ENCODE measurements at regions not wholly inside any gene's neighbourhood (a gene's known extent, or its start where the extent isn't known, plus 50 kb on each side); places are given as distances from the start of the nearest gene placed in this dataset.

DNA sequence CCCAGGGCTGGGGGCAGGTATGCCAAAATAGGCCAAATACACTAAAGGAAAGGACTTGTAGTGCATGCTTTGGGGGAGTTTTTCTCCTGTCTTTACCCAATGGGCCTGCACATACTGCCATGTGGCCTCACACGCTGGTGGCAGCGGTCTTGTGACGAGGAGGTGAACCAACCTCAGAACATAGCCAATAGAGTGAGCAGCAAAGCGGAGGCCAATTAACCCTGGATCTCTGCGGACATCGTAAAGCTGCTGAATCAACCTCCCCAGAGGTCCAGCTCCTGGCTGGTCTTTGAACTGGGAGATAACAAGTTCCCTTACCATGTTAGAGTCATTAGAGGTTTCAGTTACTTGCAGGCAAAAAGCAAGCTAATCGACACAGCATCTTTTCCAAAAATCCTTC lies 280.1 kb downstream of the PREX1 start:
- Histone ChIP-seq H3K27ac (no peak overlapping the region), H3K4me1 (no peaks in the 10 kb centered on the region), H3K4me3 (no peak overlapping the region), H3K36me3 (no peaks in the 10 kb centered on the region), H3K9me3 (no peaks in the 10 kb centered on the region), H3K27me3 (peaks cover 0 to 28% (median 9%) of the 10 kb centered on the region in 9 donors)
- DNase-seq (no peak), ATAC-seq (no peak)
- TF ChIP-seq, protein P1, sequence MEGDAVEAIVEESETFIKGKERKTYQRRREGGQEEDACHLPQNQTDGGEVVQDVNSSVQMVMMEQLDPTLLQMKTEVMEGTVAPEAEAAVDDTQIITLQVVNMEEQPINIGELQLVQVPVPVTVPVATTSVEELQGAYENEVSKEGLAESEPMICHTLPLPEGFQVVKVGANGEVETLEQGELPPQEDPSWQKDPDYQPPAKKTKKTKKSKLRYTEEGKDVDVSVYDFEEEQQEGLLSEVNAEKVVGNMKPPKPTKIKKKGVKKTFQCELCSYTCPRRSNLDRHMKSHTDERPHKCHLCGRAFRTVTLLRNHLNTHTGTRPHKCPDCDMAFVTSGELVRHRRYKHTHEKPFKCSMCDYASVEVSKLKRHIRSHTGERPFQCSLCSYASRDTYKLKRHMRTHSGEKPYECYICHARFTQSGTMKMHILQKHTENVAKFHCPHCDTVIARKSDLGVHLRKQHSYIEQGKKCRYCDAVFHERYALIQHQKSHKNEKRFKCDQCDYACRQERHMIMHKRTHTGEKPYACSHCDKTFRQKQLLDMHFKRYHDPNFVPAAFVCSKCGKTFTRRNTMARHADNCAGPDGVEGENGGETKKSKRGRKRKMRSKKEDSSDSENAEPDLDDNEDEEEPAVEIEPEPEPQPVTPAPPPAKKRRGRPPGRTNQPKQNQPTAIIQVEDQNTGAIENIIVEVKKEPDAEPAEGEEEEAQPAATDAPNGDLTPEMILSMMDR (IDR thresholded peaks at IDR 0.05) = no peak
- TF ChIP-seq POLR2A (IDR thresholded peaks at IDR 0.05) = no peak
- intact Hi-C loops (cut with DNase I) = no loop called here
- 86 to 95% (median 90%) methylated on average over 7 of the region's 7 CpGs for WGBS, 4 donors

DNA sequence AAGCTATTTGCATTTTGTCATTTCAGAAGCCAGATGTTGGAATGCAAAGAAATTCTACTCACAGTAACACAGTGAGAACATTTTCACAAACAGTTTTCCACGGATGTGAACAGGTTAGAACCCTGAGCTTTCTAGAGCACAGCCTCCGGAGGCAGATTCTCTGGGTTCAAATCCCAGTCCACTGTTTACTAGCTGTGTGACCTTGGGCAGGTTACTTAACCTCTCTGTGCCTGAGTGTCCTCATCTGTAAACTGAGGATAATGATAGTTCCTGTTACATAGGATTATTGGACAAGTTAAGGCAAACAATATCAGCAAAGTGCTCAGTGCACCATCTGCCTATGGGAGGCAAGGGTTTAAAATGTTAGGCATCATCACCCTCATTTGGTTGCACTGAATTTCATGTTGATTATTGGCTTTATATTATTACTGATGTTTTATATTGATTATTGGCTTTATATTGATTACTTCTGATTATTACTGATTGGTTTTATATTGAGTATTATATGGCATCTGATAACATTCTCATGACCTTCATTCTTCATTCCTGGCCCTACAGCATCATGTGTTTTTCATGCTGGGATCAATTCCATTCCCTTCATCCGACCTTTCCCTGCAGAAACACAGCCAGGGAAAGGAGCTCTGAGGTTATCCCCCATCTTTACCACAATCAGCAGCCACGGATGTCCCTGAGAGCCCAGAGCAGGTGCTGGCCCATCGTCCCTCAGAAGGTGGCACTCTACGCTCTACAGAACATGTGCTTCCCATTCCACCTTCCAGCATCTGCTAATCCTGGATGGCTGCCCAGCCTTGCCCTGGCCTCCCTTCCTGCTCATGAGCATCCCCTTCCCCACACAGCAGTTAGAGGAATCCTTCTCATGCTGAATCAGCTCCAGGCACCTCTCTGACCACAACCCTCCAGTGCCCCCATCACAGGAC lies 283.1 kb downstream of the PREX1 start:
- H3K4me3 ChIP-seq = no peak overlapping the region
- WGBS, 4 donors = 21 to 34% (median 30%) methylated on average over 6 of the region's 6 CpGs
- H3K4me1 ChIP-seq = no peaks in the 10 kb centered on the region
- peaks cover 0 to 38% (median 14%) of the 10 kb centered on the region in 9 donors for H3K27me3 ChIP-seq
- TF ChIP-seq POLR2A (IDR thresholded peaks at IDR 0.05) = no peak
- TF ChIP-seq, protein P1 (IDR thresholded peaks at IDR 0.05) = no peak
- no peak for DNase-seq
- no peak for ATAC-seq
- no peak overlapping the region for H3K27ac ChIP-seq
- H3K36me3 ChIP-seq = no peaks in the 10 kb centered on the region
- intact Hi-C loops (cut with DNase I) = no loop called here
- no peaks in the 10 kb centered on the region for H3K9me3 ChIP-seq

DNA sequence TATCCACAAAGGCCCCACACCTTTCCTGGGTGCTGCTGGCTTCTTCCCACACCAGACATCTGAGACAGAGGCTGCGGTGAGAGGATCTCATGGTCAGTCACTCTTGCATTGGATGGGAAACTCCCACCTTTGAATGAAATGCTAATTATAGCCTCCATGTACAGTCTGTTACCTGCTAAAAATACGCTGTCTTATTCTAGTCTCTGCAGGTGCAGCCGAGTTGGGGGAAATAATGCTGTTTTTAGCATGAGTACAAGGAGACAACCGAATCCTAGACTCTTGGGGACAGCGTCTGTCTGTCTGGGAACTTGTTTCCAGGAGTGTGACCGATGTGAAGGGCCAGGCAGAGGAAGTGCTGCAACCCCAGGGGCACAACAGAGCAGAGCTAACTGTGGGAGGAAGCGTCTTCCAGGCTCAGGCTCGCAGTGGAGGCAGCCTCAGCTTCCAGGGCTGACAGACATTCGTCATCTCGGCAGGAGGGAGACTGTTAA lies 286.2 kb downstream of the PREX1 start:
- WGBS, 4 donors = 32 to 42% (median 39%) methylated on average over 9 to 10 of the region's 10 CpGs

DNA sequence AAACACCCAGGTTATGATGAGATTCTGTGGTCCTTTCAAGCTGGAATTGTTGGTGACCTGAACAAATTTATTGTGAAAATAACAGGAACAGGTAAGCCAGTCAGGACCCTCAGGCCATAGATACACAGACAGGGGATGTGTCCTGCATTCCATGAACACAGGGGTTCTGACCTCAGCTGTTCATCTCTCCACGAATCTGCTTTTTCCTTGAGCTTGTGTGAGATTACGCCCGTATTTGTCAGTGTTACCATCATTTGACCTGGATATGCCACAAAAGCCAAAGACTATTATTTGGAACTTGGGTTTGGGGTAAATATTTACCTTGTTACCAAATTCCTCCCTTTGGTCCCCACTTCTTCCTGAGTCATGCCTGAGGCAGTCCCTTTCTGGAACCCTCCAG lies 288.9 kb downstream of the PREX1 start:
- intact Hi-C loops (cut with DNase I) = no loop called here
- Histone ChIP-seq H3K9me3 (no peaks in the 10 kb centered on the region), H3K27ac (no peak overlapping the region), H3K4me1 (no peaks in the 10 kb centered on the region), H3K4me3 (no peak overlapping the region), H3K27me3 (peaks cover 0 to 23% (median 5%) of the 10 kb centered on the region in 9 donors), H3K36me3 (no peaks in the 10 kb centered on the region)
- ATAC-seq (no peak), DNase-seq (no peak)
- WGBS, 4 donors = 59 to 69% (median 63%) methylated on average over 3 of the region's 3 CpGs
- TF ChIP-seq, protein P1 (IDR thresholded peaks at IDR 0.05) = no peak
- TF ChIP-seq POLR2A (IDR thresholded peaks at IDR 0.05) = no peak

More for the DNA sequence above, 286.2 kb downstream of the PREX1 start:
- Histone ChIP-seq H3K4me1 (no peaks in the 10 kb centered on the region), H3K36me3 (no peaks in the 10 kb centered on the region), H3K27ac (no peak overlapping the region), H3K9me3 (no peaks in the 10 kb centered on the region), H3K27me3 (peaks cover 0 to 38% (median 14%) of the 10 kb centered on the region in 9 donors), H3K4me3 (no peak overlapping the region)
- DNase-seq (no peak), ATAC-seq (no peak)
- TF ChIP-seq, protein P1 (IDR thresholded peaks at IDR 0.05) = no peak
- no peak for TF ChIP-seq POLR2A (IDR thresholded peaks at IDR 0.05)
- intact Hi-C loops (cut with DNase I) = no loop called here
